HAP-1 (cell line): ENCODE measurements at regions not wholly inside any gene's neighbourhood (a gene's known extent, or its start where the extent isn't known, plus 50 kb on each side); places are given as distances from the start of the nearest gene placed in this dataset.
"Not testable (repeated sequence)": the region's sequence is repeated elsewhere in the genome, so short reads cannot be mapped to it uniquely, and the experiment has no call there.

Experiments
- DNase-seq, 2 experiments: peaks; one replicate each; pipeline ENCODE4 v3.0.0-alpha.2; 2016 to 2020; ENCODE audit warnings: low spot score in 2 of 2
- H3K27me3 ChIP-seq: fragments of 250-450 bp; sonication (Bioruptor Pico); 2 replicates; pipeline ENCODE4 v1.5.1; 2020; ENCODE audit warnings: low read depth, mild to moderate bottlenecking, moderate library complexity
- H3K36me3 ChIP-seq: fragments of 250-450 bp; sonication (Bioruptor Pico); replicated peaks from 2 replicates; pipeline ENCODE4 v1.5.1; 2020; ENCODE audit warnings: mild to moderate bottlenecking
- H3K4me1 ChIP-seq: fragments of 250-450 bp; sonication (Bioruptor Pico); 2 replicates; pipeline ENCODE4 v1.5.1; 2020; ENCODE audit warnings: mild to moderate bottlenecking
- H3K4me3 ChIP-seq: fragments of 250-450 bp; sonication (Bioruptor Pico); 2 replicates; pipeline ENCODE4 v1.5.1; 2020; ENCODE audit warnings: mild to moderate bottlenecking, moderate library complexity
- H3K9me3 ChIP-seq: fragments of 250-450 bp; sonication (Bioruptor Pico); 2 replicates; pipeline ENCODE4 v1.5.1; 2020; ENCODE audit warnings: mild to moderate bottlenecking, moderate library complexity
- in situ Hi-C: fragments of 300-500 bp; cut with MboI; formaldehyde crosslinking; loops from 3 replicates; pipeline ENCODE4 v1.14.3; 2020; ENCODE audit warnings: low sequenced_read_pairs, inconsistent platforms, mixed read lengths

DNA sequence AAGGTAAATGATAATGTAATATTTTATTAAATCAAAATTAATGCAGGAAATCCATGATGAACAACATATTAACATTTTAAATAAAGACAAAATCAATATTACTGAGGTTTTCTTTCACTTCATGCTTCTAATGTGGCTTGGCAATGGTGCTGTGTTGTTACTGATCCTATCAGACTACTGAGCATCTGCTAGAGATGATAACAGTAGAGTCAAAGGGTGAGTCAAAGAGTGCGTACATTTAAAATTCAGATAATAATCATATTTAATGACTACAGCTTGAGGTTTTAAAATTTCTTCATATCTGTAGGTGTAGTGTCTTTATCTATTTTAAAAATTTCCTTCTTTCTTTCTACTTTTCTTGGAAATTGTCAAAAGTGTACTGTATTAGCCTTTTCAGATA is 1628.1 kb upstream of the DEFB115 start:
- DNase-seq, in situ Hi-C loops, H3K4me3 ChIP-seq, H3K36me3 ChIP-seq, H3K27me3 ChIP-seq, H3K9me3 ChIP-seq, H3K4me1 ChIP-seq: not testable (repeated sequence)
